ENCODE measurements at regions not wholly inside any gene's neighbourhood (a gene's known extent, or its start where the extent isn't known, plus 50 kb on each side); places are given as distances from the start of the nearest gene placed in this dataset.

GRCh38 chr13:58081301-58081820 lies 449.8 kb downstream of the PCDH17 start:
- no peak for DNase-seq (ENCODE audit: low spot score)
- POLR2A ChIA-PET (ENCODE audit: low non-redundant PET), result no interaction called here
- CTCF ChIA-PET, result no interaction called here
- Histone ChIP-seq H3K27me3 (replicated peaks; ENCODE audit: insufficient read depth, low read depth, low read length, poor library complexity) (no peaks in the 10 kb centered on the region), H3K27ac (ENCODE audit: low read depth, low read length, poor library complexity, severe bottlenecking) (no peak overlapping the region), H3K9me3 (ENCODE audit: low read depth, low read length, poor library complexity, severe bottlenecking) (no peaks in the 10 kb centered on the region), H3K4me1 (ENCODE audit: insufficient read depth, low read length, poor library complexity, severe bottlenecking) (no peaks in the 10 kb centered on the region), H3K4me3 (ENCODE audit: low read depth, low read length, poor library complexity, severe bottlenecking) (no peak overlapping the region), H3K36me3 (ENCODE audit: insufficient read depth, low read length, poor library complexity, severe bottlenecking) (no peaks in the 10 kb centered on the region)
- intact Hi-C loops (cut with micrococcal nuclease; ENCODE audit: unreplicated experiment), result no loop called here
- no peak for TF ChIP-seq EZH2 (IDR thresholded peaks at IDR 0.05; ENCODE audit: borderline replicate concordance, low read depth, low read length, poor library complexity, severe bottlenecking)
- TF ChIP-seq CTCF (conservative IDR thresholded peaks at IDR 0.05; ENCODE audit: low read depth, low read length), result no peak
- BruUV-seq (replicated peaks), result no TSS peak

- Histone ChIP-seq H3K27me3 (replicated peaks; ENCODE audit: insufficient read depth, low read depth, low read length, poor library complexity) (no peaks in the 10 kb centered on the region), H3K27ac (ENCODE audit: low read depth, low read length, poor library complexity, severe bottlenecking) (no peak overlapping the region), H3K9me3 (ENCODE audit: low read depth, low read length, poor library complexity, severe bottlenecking) (no peaks in the 10 kb centered on the region), H3K36me3 (ENCODE audit: insufficient read depth, low read length, poor library complexity, severe bottlenecking) (no peaks in the 10 kb centered on the region), H3K4me3 (ENCODE audit: low read depth, low read length, poor library complexity, severe bottlenecking) (no peak overlapping the region), H3K4me1 (ENCODE audit: insufficient read depth, low read length, poor library complexity, severe bottlenecking) (no peaks in the 10 kb centered on the region)
- intact Hi-C loops (cut with micrococcal nuclease; ENCODE audit: unreplicated experiment), result no loop called here
- DNase-seq (ENCODE audit: low spot score), result no peak
- ChIA-PET CTCF (no interaction called here), POLR2A (ENCODE audit: low non-redundant PET) (no interaction called here)
- no peak for TF ChIP-seq CTCF (conservative IDR thresholded peaks at IDR 0.05; ENCODE audit: low read depth, low read length)
- no peak for TF ChIP-seq EZH2 (IDR thresholded peaks at IDR 0.05; ENCODE audit: borderline replicate concordance, low read depth, low read length, poor library complexity, severe bottlenecking)
- no TSS peak for BruUV-seq (replicated peaks)
Measured at GRCh38 chr13:58083064-58083463, 451.5 kb downstream of the PCDH17 start.

- no peaks in the 10 kb centered on the region for H3K27me3 ChIP-seq (replicated peaks; ENCODE audit: insufficient read depth, low read depth, low read length, poor library complexity)
- no peaks in the 10 kb centered on the region for H3K36me3 ChIP-seq (ENCODE audit: insufficient read depth, low read length, poor library complexity, severe bottlenecking)
- TF ChIP-seq CTCF (conservative IDR thresholded peaks at IDR 0.05; ENCODE audit: low read depth, low read length) (no peak), EZH2 (IDR thresholded peaks at IDR 0.05; ENCODE audit: borderline replicate concordance, low read depth, low read length, poor library complexity, severe bottlenecking) (no peak)
- no peaks in the 10 kb centered on the region for H3K4me1 ChIP-seq (ENCODE audit: insufficient read depth, low read length, poor library complexity, severe bottlenecking)
- H3K27ac ChIP-seq (ENCODE audit: low read depth, low read length, poor library complexity, severe bottlenecking), result no peak overlapping the region
- ChIA-PET CTCF (no interaction called here), POLR2A (ENCODE audit: low non-redundant PET) (no interaction called here)
- BruUV-seq (replicated peaks), result no TSS peak
- no peaks in the 10 kb centered on the region for H3K9me3 ChIP-seq (ENCODE audit: low read depth, low read length, poor library complexity, severe bottlenecking)
- H3K4me3 ChIP-seq (ENCODE audit: low read depth, low read length, poor library complexity, severe bottlenecking), result no peak overlapping the region
- intact Hi-C loops (cut with micrococcal nuclease; ENCODE audit: unreplicated experiment), result no loop called here
- DNase-seq (ENCODE audit: low spot score), result no peak
Measured at GRCh38 chr13:58085274-58085673, 453.7 kb downstream of the PCDH17 start.

Data from A673 (cell line).